Inflammatory macrophage treated with lipopolysaccharide for 4 hours (primary cell): ENCODE measurements at regions not wholly inside any gene's neighbourhood (a gene's known extent, or its start where the extent isn't known, plus 50 kb on each side); places are given as distances from the start of the nearest gene placed in this dataset.

Experiments
- DNase-seq: peaks from one replicate; pipeline ENCODE4 v3.0.0-alpha.2; 2020

GRCh38 chr7:124130-124949 lies 68.0 kb upstream of the FAM20C start:
- DNase-seq, result no peak

- DNase-seq, result no peak
Measured at GRCh38 chr7:125061-125475, 67.3 kb upstream of the FAM20C start.

GRCh38 chr7:125661-126060 lies 66.7 kb upstream of the FAM20C start:
- no peak for DNase-seq

GRCh38 chr7:126368-126767 lies 66.0 kb upstream of the FAM20C start:
- no peak for DNase-seq

- no peak for DNase-seq
Measured at GRCh38 chr7:127064-127598, 65.2 kb upstream of the FAM20C start.

GRCh38 chr7:128171-129080 lies 63.9 kb upstream of the FAM20C start:
- DNase-seq, result peak; percentile 64

- peak; percentile 86 for DNase-seq
Measured at GRCh38 chr7:129366-130221, 62.8 kb upstream of the FAM20C start.

GRCh38 chr7:130222-130572 lies 62.2 kb upstream of the FAM20C start:
- DNase-seq, result no peak

GRCh38 chr7:130875-131780 lies 61.2 kb upstream of the FAM20C start:
- DNase-seq, result no peak

- DNase-seq, result peak; percentile 76
Measured at GRCh38 chr7:131781-132482, 60.4 kb upstream of the FAM20C start.

GRCh38 chr7:132899-133298 lies 59.5 kb upstream of the FAM20C start:
- DNase-seq, result no peak

GRCh38 chr7:133470-133869 lies 58.9 kb upstream of the FAM20C start:
- peak; percentile 53 for DNase-seq

- DNase-seq, result no peak
Measured at GRCh38 chr7:134029-134428, 58.3 kb upstream of the FAM20C start.

- DNase-seq, result no peak
Measured at GRCh38 chr7:134561-135256, 57.7 kb upstream of the FAM20C start.

GRCh38 chr7:135257-135653 lies 57.1 kb upstream of the FAM20C start:
- DNase-seq, result no peak

- peak; percentile 62 for DNase-seq
Measured at GRCh38 chr7:135731-136645, 56.4 kb upstream of the FAM20C start.

- peak; percentile 95 for DNase-seq
Measured at GRCh38 chr7:137094-137891, 55.1 kb upstream of the FAM20C start.

GRCh38 chr7:139131-139530 lies 53.2 kb upstream of the FAM20C start:
- no peak for DNase-seq
